GM23338 (cell line): ENCODE measurements at regions not wholly inside any gene's neighbourhood (a gene's known extent, or its start where the extent isn't known, plus 50 kb on each side); places are given as distances from the start of the nearest gene placed in this dataset.

Source experiments
- CREB1 ChIP-seq: fragments of 250-450 bp; sonication (Bioruptor Pico); IDR thresholded peaks from 2 replicates; pipeline ENCODE4 v1.5.0; 2020; ENCODE audit warnings: low read depth, mild to moderate bottlenecking, moderate library complexity
- EZH2 ChIP-seq: fragments of 200-600 bp; sonication (generic); IDR thresholded peaks from one replicate; pipeline ENCODE4 v1.8.0; 2017; ENCODE audit warnings: antibody characterized with exemption, mild to moderate bottlenecking, low read depth; ENCODE audit not compliant: unreplicated experiment
- EZH2phosphoT487 ChIP-seq: fragments of 200-600 bp; sonication (generic); IDR thresholded peaks from one replicate; pipeline ENCODE4 v1.8.1; 2018; ENCODE audit warnings: antibody characterized with exemption; ENCODE audit not compliant: unreplicated experiment
- JUNB ChIP-seq: IDR thresholded peaks from one replicate; pipeline ENCODE4 v1.6.1; 2016; ENCODE audit warnings: antibody characterized with exemption; ENCODE audit not compliant: unreplicated experiment
- NANOG ChIP-seq: IDR thresholded peaks from 2 replicates; pipeline ENCODE4 v1.6.1; 2016; ENCODE audit warnings: antibody characterized with exemption, borderline replicate concordance
- POLR2AphosphoS5 ChIP-seq: IDR thresholded peaks from 2 replicates; pipeline ENCODE4 v1.6.1; 2016; ENCODE audit warnings: antibody characterized with exemption, low read depth
- REST ChIP-seq: IDR thresholded peaks from one replicate; pipeline ENCODE4 v1.6.1; 2018; ENCODE audit warnings: antibody characterized with exemption; ENCODE audit not compliant: unreplicated experiment
- STAT1 ChIP-seq: IDR thresholded peaks from one replicate; pipeline ENCODE4 v1.6.1; 2016; ENCODE audit warnings: antibody characterized with exemption; ENCODE audit not compliant: unreplicated experiment
- ZNF114 ChIP-seq: fragments of 250-450 bp; sonication (Bioruptor Pico); IDR thresholded peaks from 2 replicates; pipeline ENCODE4 v1.5.0; 2020; ENCODE audit warnings: mild to moderate bottlenecking, moderate library complexity
- ZNF331 ChIP-seq: fragments of 250-450 bp; sonication (Bioruptor Pico); IDR thresholded peaks from 2 replicates; pipeline ENCODE4 v1.5.0; 2020; ENCODE audit warnings: low read depth, mild to moderate bottlenecking, moderate library complexity
- TF ChIP-seq, protein P1 (sequence below), 2 experiments: fragments of 200-600 bp in 1 of 2; sonication (generic) in 1 of 2; conservative IDR thresholded peaks; 2 replicates each; pipeline versions ENCODE4 v1.5.1 to v1.6.1; 2016 to 2017; ENCODE audit warnings: antibody characterized with exemption in 2 of 2, low read depth in 2 of 2, mild to moderate bottlenecking in 2 of 2, moderate library complexity in 1 of 2
- TF ChIP-seq, protein P2 (sequence below): IDR thresholded peaks from 2 replicates; pipeline ENCODE4 v1.6.1; 2016; ENCODE audit warnings: antibody characterized with exemption
- TF ChIP-seq, protein P3 (sequence below): fragments of 250-450 bp; sonication (Bioruptor Pico); IDR thresholded peaks from 2 replicates; pipeline ENCODE4 v1.5.0; 2020; ENCODE audit warnings: mild to moderate bottlenecking, moderate library complexity

GRCh38 chr13:29698106-29698505 lies 102.6 kb upstream of the SLC7A1 start:
- TF ChIP-seq, protein P1, sequence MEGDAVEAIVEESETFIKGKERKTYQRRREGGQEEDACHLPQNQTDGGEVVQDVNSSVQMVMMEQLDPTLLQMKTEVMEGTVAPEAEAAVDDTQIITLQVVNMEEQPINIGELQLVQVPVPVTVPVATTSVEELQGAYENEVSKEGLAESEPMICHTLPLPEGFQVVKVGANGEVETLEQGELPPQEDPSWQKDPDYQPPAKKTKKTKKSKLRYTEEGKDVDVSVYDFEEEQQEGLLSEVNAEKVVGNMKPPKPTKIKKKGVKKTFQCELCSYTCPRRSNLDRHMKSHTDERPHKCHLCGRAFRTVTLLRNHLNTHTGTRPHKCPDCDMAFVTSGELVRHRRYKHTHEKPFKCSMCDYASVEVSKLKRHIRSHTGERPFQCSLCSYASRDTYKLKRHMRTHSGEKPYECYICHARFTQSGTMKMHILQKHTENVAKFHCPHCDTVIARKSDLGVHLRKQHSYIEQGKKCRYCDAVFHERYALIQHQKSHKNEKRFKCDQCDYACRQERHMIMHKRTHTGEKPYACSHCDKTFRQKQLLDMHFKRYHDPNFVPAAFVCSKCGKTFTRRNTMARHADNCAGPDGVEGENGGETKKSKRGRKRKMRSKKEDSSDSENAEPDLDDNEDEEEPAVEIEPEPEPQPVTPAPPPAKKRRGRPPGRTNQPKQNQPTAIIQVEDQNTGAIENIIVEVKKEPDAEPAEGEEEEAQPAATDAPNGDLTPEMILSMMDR (conservative IDR thresholded peaks at IDR 0.05; ENCODE audit: low read depth in 2 of 2): no peak
- TF ChIP-seq EZH2 (no peak), POLR2AphosphoS5 (no peak), ZNF114 (no peak), CREB1 (CRISPR knock-in tag) (no peak), EZH2phosphoT487 (no peak), JUNB (no peak), NANOG (no peak), REST (no peak), STAT1 (no peak), ZNF331 (no peak)
- TF ChIP-seq, protein P2, sequence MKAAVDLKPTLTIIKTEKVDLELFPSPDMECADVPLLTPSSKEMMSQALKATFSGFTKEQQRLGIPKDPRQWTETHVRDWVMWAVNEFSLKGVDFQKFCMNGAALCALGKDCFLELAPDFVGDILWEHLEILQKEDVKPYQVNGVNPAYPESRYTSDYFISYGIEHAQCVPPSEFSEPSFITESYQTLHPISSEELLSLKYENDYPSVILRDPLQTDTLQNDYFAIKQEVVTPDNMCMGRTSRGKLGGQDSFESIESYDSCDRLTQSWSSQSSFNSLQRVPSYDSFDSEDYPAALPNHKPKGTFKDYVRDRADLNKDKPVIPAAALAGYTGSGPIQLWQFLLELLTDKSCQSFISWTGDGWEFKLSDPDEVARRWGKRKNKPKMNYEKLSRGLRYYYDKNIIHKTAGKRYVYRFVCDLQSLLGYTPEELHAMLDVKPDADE: no peak
- TF ChIP-seq, protein P3, sequence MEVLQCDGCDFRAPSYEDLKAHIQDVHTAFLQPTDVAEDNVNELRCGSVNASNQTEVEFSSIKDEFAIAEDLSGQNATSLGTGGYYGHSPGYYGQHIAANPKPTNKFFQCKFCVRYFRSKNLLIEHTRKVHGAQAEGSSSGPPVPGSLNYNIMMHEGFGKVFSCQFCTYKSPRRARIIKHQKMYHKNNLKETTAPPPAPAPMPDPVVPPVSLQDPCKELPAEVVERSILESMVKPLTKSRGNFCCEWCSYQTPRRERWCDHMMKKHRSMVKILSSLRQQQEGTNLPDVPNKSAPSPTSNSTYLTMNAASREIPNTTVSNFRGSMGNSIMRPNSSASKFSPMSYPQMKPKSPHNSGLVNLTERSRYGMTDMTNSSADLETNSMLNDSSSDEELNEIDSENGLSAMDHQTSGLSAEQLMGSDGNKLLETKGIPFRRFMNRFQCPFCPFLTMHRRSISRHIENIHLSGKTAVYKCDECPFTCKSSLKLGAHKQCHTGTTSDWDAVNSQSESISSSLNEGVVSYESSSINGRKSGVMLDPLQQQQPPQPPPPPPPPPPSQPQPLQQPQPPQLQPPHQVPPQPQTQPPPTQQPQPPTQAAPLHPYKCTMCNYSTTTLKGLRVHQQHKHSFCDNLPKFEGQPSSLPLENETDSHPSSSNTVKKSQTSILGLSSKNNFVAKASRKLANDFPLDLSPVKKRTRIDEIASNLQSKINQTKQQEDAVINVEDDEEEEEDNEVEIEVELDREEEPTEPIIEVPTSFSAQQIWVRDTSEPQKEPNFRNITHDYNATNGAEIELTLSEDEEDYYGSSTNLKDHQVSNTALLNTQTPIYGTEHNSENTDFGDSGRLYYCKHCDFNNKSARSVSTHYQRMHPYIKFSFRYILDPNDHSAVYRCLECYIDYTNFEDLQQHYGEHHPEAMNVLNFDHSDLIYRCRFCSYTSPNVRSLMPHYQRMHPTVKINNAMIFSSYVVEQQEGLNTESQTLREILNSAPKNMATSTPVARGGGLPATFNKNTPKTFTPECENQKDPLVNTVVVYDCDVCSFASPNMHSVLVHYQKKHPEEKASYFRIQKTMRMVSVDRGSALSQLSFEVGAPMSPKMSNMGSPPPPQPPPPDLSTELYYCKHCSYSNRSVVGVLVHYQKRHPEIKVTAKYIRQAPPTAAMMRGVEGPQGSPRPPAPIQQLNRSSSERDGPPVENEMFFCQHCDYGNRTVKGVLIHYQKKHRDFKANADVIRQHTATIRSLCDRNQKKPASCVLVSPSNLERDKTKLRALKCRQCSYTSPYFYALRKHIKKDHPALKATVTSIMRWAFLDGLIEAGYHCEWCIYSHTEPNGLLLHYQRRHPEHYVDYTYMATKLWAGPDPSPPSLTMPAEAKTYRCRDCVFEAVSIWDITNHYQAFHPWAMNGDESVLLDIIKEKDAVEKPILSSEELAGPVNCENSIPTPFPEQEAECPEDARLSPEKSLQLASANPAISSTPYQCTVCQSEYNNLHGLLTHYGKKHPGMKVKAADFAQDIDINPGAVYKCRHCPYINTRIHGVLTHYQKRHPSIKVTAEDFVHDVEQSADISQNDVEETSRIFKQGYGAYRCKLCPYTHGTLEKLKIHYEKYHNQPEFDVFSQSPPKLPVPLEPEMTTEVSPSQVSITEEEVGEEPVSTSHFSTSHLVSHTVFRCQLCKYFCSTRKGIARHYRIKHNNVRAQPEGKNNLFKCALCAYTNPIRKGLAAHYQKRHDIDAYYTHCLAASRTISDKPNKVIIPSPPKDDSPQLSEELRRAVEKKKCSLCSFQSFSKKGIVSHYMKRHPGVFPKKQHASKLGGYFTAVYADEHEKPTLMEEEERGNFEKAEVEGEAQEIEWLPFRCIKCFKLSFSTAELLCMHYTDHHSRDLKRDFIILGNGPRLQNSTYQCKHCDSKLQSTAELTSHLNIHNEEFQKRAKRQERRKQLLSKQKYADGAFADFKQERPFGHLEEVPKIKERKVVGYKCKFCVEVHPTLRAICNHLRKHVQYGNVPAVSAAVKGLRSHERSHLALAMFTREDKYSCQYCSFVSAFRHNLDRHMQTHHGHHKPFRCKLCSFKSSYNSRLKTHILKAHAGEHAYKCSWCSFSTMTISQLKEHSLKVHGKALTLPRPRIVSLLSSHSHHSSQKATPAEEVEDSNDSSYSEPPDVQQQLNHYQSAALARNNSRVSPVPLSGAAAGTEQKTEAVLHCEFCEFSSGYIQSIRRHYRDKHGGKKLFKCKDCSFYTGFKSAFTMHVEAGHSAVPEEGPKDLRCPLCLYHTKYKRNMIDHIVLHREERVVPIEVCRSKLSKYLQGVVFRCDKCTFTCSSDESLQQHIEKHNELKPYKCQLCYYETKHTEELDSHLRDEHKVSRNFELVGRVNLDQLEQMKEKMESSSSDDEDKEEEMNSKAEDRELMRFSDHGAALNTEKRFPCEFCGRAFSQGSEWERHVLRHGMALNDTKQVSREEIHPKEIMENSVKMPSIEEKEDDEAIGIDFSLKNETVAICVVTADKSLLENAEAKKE (CRISPR knock-in tag): no peak
